SU-DHL-6 (cell line): ENCODE measurements at regions not wholly inside any gene's neighbourhood (a gene's known extent, or its start where the extent isn't known, plus 50 kb on each side); places are given as distances from the start of the nearest gene placed in this dataset.

ENCODE experiments used
- H2AFZ ChIP-seq: fragments of 200-600 bp; sonication (generic); 2 replicates; pipeline ENCODE4 v1.6.1; 2014; ENCODE audit warnings: low read depth, mild to moderate bottlenecking, moderate library complexity, mixed read lengths, antibody characterized with exemption, low read length; ENCODE audit not compliant: severe bottlenecking
- H3F3A ChIP-seq: fragments of 200-600 bp; shearing (Covaris generic); 2 replicates; pipeline ENCODE4 v1.6.0; 2016; ENCODE audit warnings: antibody characterized with exemption, mild to moderate bottlenecking; ENCODE audit not compliant: insufficient read depth
- H3K27ac ChIP-seq: fragments of 200-600 bp; sonication (generic); 2 replicates; pipeline ENCODE4 v1.5.1; 2016; ENCODE audit warnings: low read depth, mild to moderate bottlenecking, low read length, moderate library complexity, mixed read lengths
- H3K27me3 ChIP-seq: fragments of 200-600 bp; sonication (generic), shearing (Covaris generic); 2 replicates; pipeline ENCODE4 v1.6.0; 2014; ENCODE audit warnings: mild to moderate bottlenecking, low read length
- H3K36me3 ChIP-seq: fragments of 200-600 bp; sonication (generic); 2 replicates; pipeline ENCODE4 v1.6.1; 2014; ENCODE audit warnings: mild to moderate bottlenecking, low read length, mixed read lengths
- H3K4me2 ChIP-seq: fragments of 300-600, 200-600 bp; shearing (Covaris generic), sonication (generic); 2 replicates; pipeline ENCODE4 v1.6.0; 2014; ENCODE audit warnings: low read length, low read depth, mild to moderate bottlenecking; ENCODE audit not compliant: poor library complexity, severe bottlenecking
- H3K4me3 ChIP-seq: fragments of 200-600 bp; sonication (generic); 2 replicates; pipeline ENCODE4 v1.5.1; 2014; ENCODE audit warnings: antibody characterized with exemption, low read length, mild to moderate bottlenecking, mixed read lengths; ENCODE audit not compliant: insufficient read depth, poor library complexity, severe bottlenecking
- H3K79me2 ChIP-seq: fragments of 200-600 bp; sonication (generic); 2 replicates; pipeline ENCODE4 v1.6.1; 2014; ENCODE audit warnings: mild to moderate bottlenecking, low read length, moderate library complexity; ENCODE audit not compliant: insufficient read depth
- H3K9ac ChIP-seq: fragments of 200-600 bp; sonication (generic); 2 replicates; pipeline ENCODE4 v1.7.0; 2014; ENCODE audit warnings: mild to moderate bottlenecking, low read length
- H3K9me2 ChIP-seq: fragments of 200-600 bp; sonication (generic); replicated peaks from 2 replicates; pipeline ENCODE4 v1.6.1; 2014; ENCODE audit warnings: low read length; ENCODE audit not compliant: insufficient read depth
- H3K9me3 ChIP-seq: fragments of 200-600 bp; sonication (generic); 2 replicates; pipeline ENCODE4 v1.6.1; 2014; ENCODE audit warnings: low read length, mixed read lengths; ENCODE audit not compliant: insufficient read depth
- H4K20me1 ChIP-seq: fragments of 200-600 bp; sonication (generic); 2 replicates; pipeline ENCODE4 v1.6.1; 2014; ENCODE audit warnings: low read depth, mild to moderate bottlenecking, antibody characterized with exemption, low read length, moderate library complexity, mixed read lengths
- EZH2phosphoT487 ChIP-seq: fragments of 200-600 bp; sonication (generic), shearing (Covaris generic); conservative IDR thresholded peaks from 2 replicates; pipeline ENCODE4 v1.6.1; 2018; ENCODE audit warnings: mild to moderate bottlenecking, antibody characterized with exemption, low read length, moderate library complexity, mixed read lengths
- TF ChIP-seq, protein P1 (sequence below): fragments of 200-600 bp; sonication (generic); IDR thresholded peaks from one replicate; pipeline ENCODE4 v1.5.1; 2017; ENCODE audit warnings: antibody characterized with exemption, mild to moderate bottlenecking, low read length, moderate library complexity; ENCODE audit not compliant: insufficient read depth, poor library complexity, severe bottlenecking

DNA sequence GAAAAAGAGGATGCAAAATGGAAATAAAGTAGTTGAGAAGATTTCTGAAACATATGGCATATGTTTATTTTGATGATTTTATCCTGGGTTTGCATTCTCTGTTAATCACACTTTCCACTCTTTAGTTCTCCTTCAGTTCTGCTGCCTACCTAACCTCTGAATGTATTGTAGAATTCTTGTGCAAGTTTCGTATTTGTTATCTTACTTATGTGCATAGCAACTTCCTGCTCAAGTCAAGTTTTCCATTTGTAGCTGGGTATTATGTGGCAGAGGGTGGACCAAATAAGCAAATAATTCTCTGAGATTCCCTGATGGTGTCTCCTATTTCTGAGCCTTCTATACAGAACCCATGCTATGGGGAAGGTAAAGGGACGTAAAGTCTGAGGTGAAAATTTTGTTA lies 381.6 kb downstream of the FOXG1 start:
- H3K4me3 ChIP-seq: no peak overlapping the region
- no peaks in the 10 kb centered on the region for H3K9me2 ChIP-seq
- no peaks in the 10 kb centered on the region for H4K20me1 ChIP-seq
- no peaks in the 10 kb centered on the region for H3K79me2 ChIP-seq
- H3K9me3 ChIP-seq: peaks cover 4% of the 10 kb centered on the region; the same call in 1 of the 2 replicates
- H3K4me2 ChIP-seq: no peak overlapping the region
- H3K27ac ChIP-seq: no peak overlapping the region
- H2AFZ ChIP-seq: peak overlapping the region; percentile 5
- H3K27me3 ChIP-seq: no peaks in the 10 kb centered on the region
- TF ChIP-seq, protein P1, sequence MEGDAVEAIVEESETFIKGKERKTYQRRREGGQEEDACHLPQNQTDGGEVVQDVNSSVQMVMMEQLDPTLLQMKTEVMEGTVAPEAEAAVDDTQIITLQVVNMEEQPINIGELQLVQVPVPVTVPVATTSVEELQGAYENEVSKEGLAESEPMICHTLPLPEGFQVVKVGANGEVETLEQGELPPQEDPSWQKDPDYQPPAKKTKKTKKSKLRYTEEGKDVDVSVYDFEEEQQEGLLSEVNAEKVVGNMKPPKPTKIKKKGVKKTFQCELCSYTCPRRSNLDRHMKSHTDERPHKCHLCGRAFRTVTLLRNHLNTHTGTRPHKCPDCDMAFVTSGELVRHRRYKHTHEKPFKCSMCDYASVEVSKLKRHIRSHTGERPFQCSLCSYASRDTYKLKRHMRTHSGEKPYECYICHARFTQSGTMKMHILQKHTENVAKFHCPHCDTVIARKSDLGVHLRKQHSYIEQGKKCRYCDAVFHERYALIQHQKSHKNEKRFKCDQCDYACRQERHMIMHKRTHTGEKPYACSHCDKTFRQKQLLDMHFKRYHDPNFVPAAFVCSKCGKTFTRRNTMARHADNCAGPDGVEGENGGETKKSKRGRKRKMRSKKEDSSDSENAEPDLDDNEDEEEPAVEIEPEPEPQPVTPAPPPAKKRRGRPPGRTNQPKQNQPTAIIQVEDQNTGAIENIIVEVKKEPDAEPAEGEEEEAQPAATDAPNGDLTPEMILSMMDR: no peak
- TF ChIP-seq EZH2phosphoT487: no peak
- H3F3A ChIP-seq: no peaks in the 10 kb centered on the region
- no peaks in the 10 kb centered on the region for H3K36me3 ChIP-seq
- H3K9ac ChIP-seq: no peak overlapping the region

GRCh38 chr14:29149798-29150197 lies 383.2 kb downstream of the FOXG1 start:
- no peaks in the 10 kb centered on the region for H3K36me3 ChIP-seq
- TF ChIP-seq EZH2phosphoT487: no peak
- TF ChIP-seq, protein P1: no peak
- no peak overlapping the region for H2AFZ ChIP-seq
- no peak overlapping the region for H3K4me2 ChIP-seq
- no peak overlapping the region for H3K4me3 ChIP-seq
- H3F3A ChIP-seq: no peaks in the 10 kb centered on the region
- no peak overlapping the region for H3K9ac ChIP-seq
- no peaks in the 10 kb centered on the region for H3K9me2 ChIP-seq
- no peaks in the 10 kb centered on the region for H4K20me1 ChIP-seq
- no peak overlapping the region for H3K27ac ChIP-seq
- H3K79me2 ChIP-seq: no peaks in the 10 kb centered on the region
- H3K9me3 ChIP-seq: peaks cover 4% of the 10 kb centered on the region; the same call in 1 of the 2 replicates
- no peaks in the 10 kb centered on the region for H3K27me3 ChIP-seq

- Histone ChIP-seq H3K27me3 (no peaks in the 10 kb centered on the region), H3K79me2 (no peaks in the 10 kb centered on the region), H4K20me1 (no peaks in the 10 kb centered on the region), H3K36me3 (no peaks in the 10 kb centered on the region), H3K9ac (no peak overlapping the region), H2AFZ (no peak overlapping the region), H3K27ac (no peak overlapping the region), H3K4me2 (no peak overlapping the region), H3F3A (no peaks in the 10 kb centered on the region), H3K9me2 (no peaks in the 10 kb centered on the region), H3K4me3 (no peak overlapping the region), H3K9me3 (peaks cover 4% of the 10 kb centered on the region; the same call in 1 of the 2 replicates)
- no peak for TF ChIP-seq EZH2phosphoT487
- TF ChIP-seq, protein P1: no peak
These were observed 384.1 kb downstream of the FOXG1 start for GRCh38 chr14:29150659-29151058.
